K562 (cell line): ENCODE measurements at regions not wholly inside any gene's neighbourhood (a gene's known extent, or its start where the extent isn't known, plus 50 kb on each side); places are given as distances from the start of the nearest gene placed in this dataset.
A peak's percentile ranks its signal among the peaks of the same experiment; 100 is the strongest.

Experiments
- ATAC-seq: fragments of 200-7000 bp; cut with Tn5 transposase; 3 replicates; pipeline ENCODE4 v1.9.1; 2020; ENCODE audit warnings: moderate library complexity
- BruUV-seq: library from RNA; stranded (reverse); fragments of 400-500 nt; replicated peaks from 2 replicates; lab custom pipeline; 2021; lab: Mats Ljungman, UMichigan
- CTCF ChIA-PET: fragments of 300-600 bp; formaldehyde crosslinking; extraction: SDS; loops from one replicate; lab custom pipeline; 2021; ENCODE audit warnings: low intra/inter-chr PET ratio; lab: Yijun Ruan, JAX
- POLR2A ChIA-PET: fragments of 300-600, 350-650 bp; sonication (Branson Sonifier 250); formaldehyde crosslinking; extraction: SDS; loops from one replicate; lab custom pipeline; 2021; ENCODE audit warnings: antibody characterized with exemption, inconsistent platforms; lab: Yijun Ruan, JAX
- DNase-seq, 4 experiments: peaks; one replicate each; pipeline versions ENCODE4 v3.0.0 to v3.0.0-alpha.2; 2011 to 2018; ENCODE audit warnings: low spot score in 3 of 4, mixed read lengths in 3 of 4; ENCODE audit errors: extremely low read depth in 1 of 4
- FAIRE-seq: peaks from 2 replicates; lab custom pipeline; 2011; peaks lifted over from hg19 to GRCh38; lab: Jason Lieb, UNC
- H2AFZ ChIP-seq: 2 replicates; pipeline ENCODE4 v1.6.0; 2011; ENCODE audit warnings: low read depth, low read length, control low read depth, inconsistent platforms
- H3K27ac ChIP-seq: fragments of 200-600 bp; 3 replicates; pipeline ENCODE4 v1.8.0; 2011; ENCODE audit warnings: low read depth, mild to moderate bottlenecking, control low read depth, inconsistent platforms, low read length, moderate library complexity, mixed read lengths; ENCODE audit errors: extremely low read depth
- H3K27me3 ChIP-seq, 2 experiments: fragments of 300-600 bp in 1 of 2; 2 replicates in 1 of 2; 3 replicates in 1 of 2; pipeline versions ENCODE4 v1.6.0 to v1.8.0; 2011; ENCODE audit warnings: inconsistent platforms in 2 of 2, low read length in 2 of 2, mild to moderate bottlenecking in 1 of 2, mixed read lengths in 1 of 2, moderate library complexity in 1 of 2; ENCODE audit not compliant: control insufficient read depth in 2 of 2, insufficient read depth in 2 of 2
- H3K36me3 ChIP-seq: fragments of 300-600 bp; 3 replicates; pipeline ENCODE4 v1.8.0; 2011; ENCODE audit warnings: mild to moderate bottlenecking, low read length, inconsistent platforms; ENCODE audit not compliant: control insufficient read depth, insufficient read depth
- H3K4me1 ChIP-seq, 2 experiments: fragments of 200-600 bp in 1 of 2; replicated peaks in 1 of 2; 2 replicates in 1 of 2; 3 replicates in 1 of 2; pipeline versions ENCODE4 v1.5.1 to v1.8.0; 2011; ENCODE audit warnings: inconsistent platforms in 2 of 2, low read length in 2 of 2, mild to moderate bottlenecking in 1 of 2, mixed read lengths in 1 of 2, moderate library complexity in 1 of 2; ENCODE audit not compliant: control insufficient read depth in 2 of 2, insufficient read depth in 2 of 2
- H3K4me2 ChIP-seq: 2 replicates; pipeline ENCODE4 v1.6.1; 2011; ENCODE audit warnings: low read length, control low read depth, inconsistent platforms, mixed read lengths; ENCODE audit not compliant: insufficient read depth
- H3K4me3 ChIP-seq: fragments of 200-600 bp; sonication (generic), shearing (Covaris generic); 2 replicates; pipeline ENCODE4 v1.5.1; 2016; ENCODE audit warnings: control low read depth, inconsistent platforms
- H3K79me2 ChIP-seq: fragments of 200-600 bp; 3 replicates; pipeline ENCODE4 v1.8.0; 2011; ENCODE audit warnings: low read length, inconsistent platforms; ENCODE audit not compliant: control insufficient read depth, insufficient read depth
- H3K9ac ChIP-seq, 2 experiments: 2 replicates each; pipeline versions ENCODE4 v1.6.0 to v1.6.1; 2011; ENCODE audit warnings: low read depth in 2 of 2, low read length in 2 of 2, control low read depth in 1 of 2, inconsistent platforms in 1 of 2, mild to moderate bottlenecking in 1 of 2, mixed read lengths in 1 of 2; ENCODE audit not compliant: insufficient read depth in 1 of 2
- H3K9me1 ChIP-seq: one replicate; pipeline ENCODE4 v1.6.0; 2011; ENCODE audit warnings: inconsistent platforms, mild to moderate bottlenecking, low read length, moderate library complexity; ENCODE audit not compliant: control insufficient read depth, insufficient read depth
- H3K9me3 ChIP-seq: replicated peaks from 2 replicates; pipeline ENCODE4 v1.5.1; 2011; ENCODE audit warnings: low read depth, low read length, inconsistent platforms; ENCODE audit not compliant: control insufficient read depth, insufficient read depth
- H4K20me1 ChIP-seq: replicated peaks from 2 replicates; pipeline ENCODE4 v1.6.1; 2011; ENCODE audit warnings: low read length, inconsistent platforms, mixed read lengths; ENCODE audit not compliant: control insufficient read depth, insufficient read depth
- CBX3 ChIP-seq, 2 experiments: IDR thresholded peaks; 1 replicate in 1 of 2; 2 replicates in 1 of 2; pipeline ENCODE4 v1.6.1; 2012; ENCODE audit warnings: inconsistent platforms in 2 of 2, low read length in 2 of 2, borderline replicate concordance in 1 of 2, control low read depth in 1 of 2
- LARP7 ChIP-seq: fragments of 450-650 bp; IDR thresholded peaks from 2 replicates; pipeline ENCODE4 v1.6.1; 2016
- RBM15 ChIP-seq: fragments of 200-400 bp; formaldehyde crosslinking; IDR thresholded peaks from 2 replicates; pipeline ENCODE4 v1.6.1; 2018; ENCODE audit warnings: mild to moderate bottlenecking, low read length, moderate library complexity; ENCODE audit not compliant: insufficient read depth
- TRIM24 ChIP-seq, 2 experiments: fragments of 450-650 bp; IDR thresholded peaks; 2 replicates each; pipeline ENCODE4 v1.6.1; 2016
- WGBS: fragments of 100-300 bp; shearing (Covaris generic); methylation state at CpG from one replicate; pipeline ENCODE4 v1.1.6; 2016; ENCODE audit warnings: low coverage, mixed read lengths; ENCODE audit not compliant: insufficient coverage; ENCODE audit errors: missing lambda C conversion rate; 5-methylcytosine and 5-hydroxymethylcytosine counted together
- in situ Hi-C: fragments of 300-500 bp; cut with MboI; formaldehyde crosslinking; loops from 4 replicates; pipeline ENCODE4 v1.15.0; 2018; ENCODE audit warnings: inconsistent platforms, mixed read lengths
- intact Hi-C: fragments of 100-400 bp; cut with micrococcal nuclease; formaldehyde crosslinking; loops from 2 replicates; pipeline ENCODE4 v1.14.2; 2022
- TF ChIP-seq, protein P1 (sequence below), 2 experiments: IDR thresholded peaks; 2 replicates each; pipeline ENCODE4 v1.6.1; 2011; ENCODE audit warnings: borderline replicate concordance in 1 of 2, control low read depth in 1 of 2, low read depth in 1 of 2, low read length in 1 of 2, mild to moderate bottlenecking in 1 of 2, mixed read lengths in 1 of 2, moderate library complexity in 1 of 2; ENCODE audit not compliant: insufficient read depth in 1 of 2, insufficient read length in 1 of 2, poor library complexity in 1 of 2, severe bottlenecking in 1 of 2; ENCODE audit errors: extremely low read depth in 1 of 2

GRCh38 chr3:193771011-193771652, 178.1 kb downstream of the OPA1 start:
- H3K9me1 ChIP-seq: no peaks in the 10 kb centered on the region
- H3K9me3 ChIP-seq: no peaks in the 10 kb centered on the region; the same call in none of the 2 replicates
- H3K4me2 ChIP-seq: no peak overlapping the region
- DNase-seq: no peak
- no peak overlapping the region for H3K9ac ChIP-seq
- POLR2A ChIA-PET: no interaction called here
- CTCF ChIA-PET: no interaction called here
- H3K27me3 ChIP-seq: no peaks in the 10 kb centered on the region
- H3K36me3 ChIP-seq: no peaks in the 10 kb centered on the region
- TF ChIP-seq CBX3 (IDR thresholded peaks at IDR 0.05; ENCODE audit: borderline replicate concordance in 1 of 2, low read length in 2 of 2) (peak in 1 of 2 experiments; percentile 61; a peak in 1 of 3 replicates), LARP7 (no peak), TRIM24 (IDR thresholded peaks at IDR 0.05) (no peak), RBM15 (no peak)
- TF ChIP-seq, protein P1, sequence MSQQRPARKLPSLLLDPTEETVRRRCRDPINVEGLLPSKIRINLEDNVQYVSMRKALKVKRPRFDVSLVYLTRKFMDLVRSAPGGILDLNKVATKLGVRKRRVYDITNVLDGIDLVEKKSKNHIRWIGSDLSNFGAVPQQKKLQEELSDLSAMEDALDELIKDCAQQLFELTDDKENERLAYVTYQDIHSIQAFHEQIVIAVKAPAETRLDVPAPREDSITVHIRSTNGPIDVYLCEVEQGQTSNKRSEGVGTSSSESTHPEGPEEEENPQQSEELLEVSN (IDR thresholded peaks at IDR 0.05; ENCODE audit: borderline replicate concordance in 1 of 2, extremely low read depth in 1 of 2, insufficient read depth in 1 of 2, insufficient read length in 1 of 2, low read depth in 1 of 2, low read length in 1 of 2, poor library complexity in 1 of 2, severe bottlenecking in 1 of 2): peak in 1 of 2 experiments; percentile 35
- no peak for ATAC-seq
- H2AFZ ChIP-seq: no peak overlapping the region
- H4K20me1 ChIP-seq: no peaks in the 10 kb centered on the region
- no TSS peak for BruUV-seq
- FAIRE-seq: no peak
- H3K79me2 ChIP-seq: no peaks in the 10 kb centered on the region
- no peak overlapping the region for H3K27ac ChIP-seq
- intact Hi-C loops: loop anchor here (10.0 kb wide), 1 partner anchor 956 kb away; no protein-coding TSS in a partner anchor
- WGBS: 71% methylated on average over 18 of the region's 20 CpGs
- no peaks in the 10 kb centered on the region; a peak in 1 of 5 replicates for H3K4me1 ChIP-seq
- no peak overlapping the region for H3K4me3 ChIP-seq
- in situ Hi-C loops: no loop called here
